C4-2B (cell line): ENCODE measurements at regions not wholly inside any gene's neighbourhood (a gene's known extent, or its start where the extent isn't known, plus 50 kb on each side); places are given as distances from the start of the nearest gene placed in this dataset.

Experiments
- H3K27ac ChIP-seq: fragments of 450-650 bp; 2 replicates; pipeline ENCODE4 v1.5.1; 2017
- CTCF ChIP-seq: fragments of 450-650 bp; conservative IDR thresholded peaks from 2 replicates; pipeline ENCODE4 v1.5.1; 2017; ENCODE audit warnings: mild to moderate bottlenecking
- ZFX ChIP-seq: fragments of 450-650 bp; IDR thresholded peaks from 2 replicates; pipeline ENCODE4 v1.6.1; 2017

GRCh38 chr3:10760199-10760598 lies 55.8 kb upstream of the SLC6A11 start:
- no peak overlapping the region for H3K27ac ChIP-seq
- TF ChIP-seq ZFX (no peak), CTCF (no peak)

- TF ChIP-seq ZFX, result no peak
- no peak for TF ChIP-seq CTCF
- no peak overlapping the region for H3K27ac ChIP-seq
These were observed 54.4 kb upstream of the SLC6A11 start for GRCh38 chr3:10761583-10761982.

GRCh38 chr3:10762116-10762515 lies 53.9 kb upstream of the SLC6A11 start:
- H3K27ac ChIP-seq, result no peak overlapping the region
- TF ChIP-seq ZFX, result no peak
- no peak for TF ChIP-seq CTCF

DNA sequence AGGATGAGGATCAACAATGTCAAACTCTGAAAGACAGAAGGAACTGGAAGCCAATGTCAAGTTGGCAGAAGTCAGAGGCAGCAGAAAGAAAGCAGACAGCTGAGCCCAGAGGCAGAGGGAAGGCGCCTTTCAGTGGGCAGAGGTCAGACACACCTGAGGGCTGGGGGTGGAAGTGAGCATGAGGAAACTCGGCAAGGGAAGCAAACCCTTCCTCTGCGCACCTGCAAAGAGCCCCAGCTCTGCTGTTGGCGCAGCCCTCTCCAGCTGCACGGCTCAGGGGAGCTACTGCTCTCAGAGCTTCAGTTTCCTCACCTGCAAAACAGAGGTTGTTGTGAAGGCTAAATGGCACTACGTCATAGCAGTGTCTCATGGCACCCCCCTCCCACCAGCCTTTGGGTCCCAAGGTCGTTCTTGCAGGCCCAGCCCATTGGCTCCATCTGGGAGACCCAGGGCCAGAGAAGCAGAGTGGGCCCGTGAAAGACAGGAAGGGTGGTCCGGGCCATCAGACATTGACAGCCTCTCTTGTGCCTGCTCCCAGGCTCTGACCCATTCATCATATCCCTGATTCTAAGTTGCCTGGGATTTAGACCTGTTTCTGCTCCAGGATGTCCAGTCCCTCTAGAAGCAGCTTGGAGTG lies 53.3 kb upstream of the SLC6A11 start:
- H3K27ac ChIP-seq, result no peak overlapping the region
- no peak for TF ChIP-seq ZFX
- no peak for TF ChIP-seq CTCF

DNA sequence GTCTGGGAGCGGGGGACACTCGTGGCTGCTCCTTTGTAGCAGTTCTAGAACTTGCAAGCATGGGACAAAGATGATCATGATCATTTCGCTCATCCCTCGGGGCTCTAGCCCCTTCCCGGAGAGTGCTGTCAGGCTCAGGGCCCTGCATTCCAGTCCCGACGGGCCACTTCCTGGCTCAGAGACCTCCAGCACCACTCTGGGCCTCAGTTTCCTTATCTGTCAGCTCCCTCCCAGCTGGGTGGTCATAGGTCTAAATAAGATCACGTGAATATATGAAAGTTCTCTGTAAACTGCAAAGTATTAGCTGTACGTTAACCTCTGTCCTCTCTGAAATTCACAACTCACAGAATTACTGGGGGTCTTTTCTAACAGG lies 52.8 kb upstream of the SLC6A11 start:
- no peak overlapping the region for H3K27ac ChIP-seq
- TF ChIP-seq ZFX, result no peak
- no peak for TF ChIP-seq CTCF

GRCh38 chr3:10763817-10764258 lies 52.2 kb upstream of the SLC6A11 start:
- H3K27ac ChIP-seq, result no peak overlapping the region
- TF ChIP-seq ZFX (no peak), CTCF (no peak)

GRCh38 chr3:10764259-10765051 lies 51.6 kb upstream of the SLC6A11 start:
- TF ChIP-seq CTCF, result no peak
- TF ChIP-seq ZFX, result no peak
- H3K27ac ChIP-seq, result no peak overlapping the region
